Lung (tissue), 11 donors: ENCODE measurements at regions not wholly inside any gene's neighbourhood (a gene's known extent, or its start where the extent isn't known, plus 50 kb on each side); places are given as distances from the start of the nearest gene placed in this dataset.

Source experiments
- ATAC-seq: fragments of 200-7000 bp; cut with Tn5 transposase; one replicate; pipeline ENCODE4 v1.9.1; 2020; ENCODE audit warnings: moderate number of reproducible peaks; ENCODE audit not compliant: insufficient read depth, low FRiP score
- DNase-seq, 3 donors: peaks; one replicate each; pipeline ENCODE4 v3.0.0-alpha.2; 2013 to 2017
- H3K27ac ChIP-seq, 2 donors: one replicate each; pipeline ENCODE4 v1.5.1; 2013; ENCODE audit warnings: mild to moderate bottlenecking in 2 of 2, moderate library complexity in 2 of 2, control low read depth in 1 of 2, inconsistent platforms in 1 of 2, low read depth in 1 of 2, low read length in 1 of 2
- H3K27me3 ChIP-seq, 3 donors: one replicate each; pipeline ENCODE4 v1.5.1; 2013; ENCODE audit warnings: low read length in 2 of 3; ENCODE audit not compliant: control insufficient read depth in 3 of 3, insufficient read depth in 3 of 3
- H3K36me3 ChIP-seq, 4 donors: one replicate each; pipeline ENCODE4 v1.5.1; 2013; ENCODE audit warnings: low read length in 4 of 4, mild to moderate bottlenecking in 1 of 4, moderate library complexity in 1 of 4; ENCODE audit not compliant: control insufficient read depth in 4 of 4, insufficient read depth in 4 of 4
- H3K4me1 ChIP-seq, 5 donors: one replicate each; pipeline ENCODE4 v1.5.1; 2013; ENCODE audit warnings: low read length in 5 of 5, mild to moderate bottlenecking in 2 of 5, moderate library complexity in 1 of 5; ENCODE audit not compliant: control insufficient read depth in 5 of 5, insufficient read depth in 5 of 5
- H3K4me3 ChIP-seq: one replicate; pipeline ENCODE4 v1.5.1; 2013; ENCODE audit warnings: mild to moderate bottlenecking, control low read depth, moderate library complexity
- H3K9ac ChIP-seq, 2 donors: one replicate each; pipeline ENCODE4 v1.5.1; 2013; ENCODE audit warnings: low read length in 2 of 2, control low read depth in 1 of 2; ENCODE audit not compliant: insufficient read depth in 1 of 2
- H3K9me3 ChIP-seq, 4 donors: one replicate each; pipeline ENCODE4 v1.5.1; 2013; ENCODE audit warnings: low read length in 3 of 4, mild to moderate bottlenecking in 1 of 4, moderate library complexity in 1 of 4; ENCODE audit not compliant: control insufficient read depth in 4 of 4, insufficient read depth in 3 of 4
- WGBS, 2 donors: extraction: QIAGEN DNeasy Blood & Tissue Kit; methylation state at CpG; one replicate each; pipeline ENCODE4 v1.1.7; 2013; 5-methylcytosine and 5-hydroxymethylcytosine counted together
- TF ChIP-seq, protein P1 (sequence below): IDR thresholded peaks from 2 replicates; pipeline ENCODE4 v1.5.1; 2012; ENCODE audit warnings: mild to moderate bottlenecking; ENCODE audit errors: control extremely low read depth, extremely low read depth
- donor health status: control.
- donor health status: control.
- donor health status: Bipolar disorder and iron deficiency.
- donor health status: healthy.
- donor health status: DM: yes; HTN: yes; CAD: no.

DNA sequence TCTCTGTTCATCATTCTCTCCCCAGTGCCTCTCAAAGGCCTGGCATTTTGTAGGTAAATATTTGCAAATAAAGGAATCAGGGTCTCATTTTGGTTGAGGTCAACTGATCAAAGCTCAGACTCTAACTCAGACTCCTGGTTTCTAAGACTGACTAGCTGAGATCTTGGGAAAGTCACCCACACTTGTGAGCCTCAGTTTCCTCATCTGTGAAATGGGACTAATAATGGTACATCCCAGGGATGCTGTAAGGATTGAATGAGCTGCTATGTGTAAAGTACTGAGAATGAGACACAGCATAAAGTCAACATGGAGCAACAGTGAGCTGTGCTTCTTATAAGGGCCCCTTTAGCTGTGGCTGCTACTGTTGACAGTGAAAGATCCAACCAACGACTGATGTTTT is 70.6 kb upstream of the XYLT1 start:
- H3K4me1 ChIP-seq = no peaks in the 10 kb centered on the region
- H3K27me3 ChIP-seq = peaks cover 0 to 4% (median 0%) of the 10 kb centered on the region in 3 donors
- WGBS, 2 donors = 77 to 100% methylated on average over 1 of the region's 1 CpG
- no peaks in the 10 kb centered on the region for H3K36me3 ChIP-seq
- no peak for ATAC-seq
- DNase-seq = no peak
- H3K9me3 ChIP-seq = peaks cover 0 to 4% (median 0%) of the 10 kb centered on the region in 4 donors
- no peak overlapping the region for H3K9ac ChIP-seq
- H3K27ac ChIP-seq = no peak overlapping the region
- H3K4me3 ChIP-seq = no peak overlapping the region
- TF ChIP-seq, protein P1, sequence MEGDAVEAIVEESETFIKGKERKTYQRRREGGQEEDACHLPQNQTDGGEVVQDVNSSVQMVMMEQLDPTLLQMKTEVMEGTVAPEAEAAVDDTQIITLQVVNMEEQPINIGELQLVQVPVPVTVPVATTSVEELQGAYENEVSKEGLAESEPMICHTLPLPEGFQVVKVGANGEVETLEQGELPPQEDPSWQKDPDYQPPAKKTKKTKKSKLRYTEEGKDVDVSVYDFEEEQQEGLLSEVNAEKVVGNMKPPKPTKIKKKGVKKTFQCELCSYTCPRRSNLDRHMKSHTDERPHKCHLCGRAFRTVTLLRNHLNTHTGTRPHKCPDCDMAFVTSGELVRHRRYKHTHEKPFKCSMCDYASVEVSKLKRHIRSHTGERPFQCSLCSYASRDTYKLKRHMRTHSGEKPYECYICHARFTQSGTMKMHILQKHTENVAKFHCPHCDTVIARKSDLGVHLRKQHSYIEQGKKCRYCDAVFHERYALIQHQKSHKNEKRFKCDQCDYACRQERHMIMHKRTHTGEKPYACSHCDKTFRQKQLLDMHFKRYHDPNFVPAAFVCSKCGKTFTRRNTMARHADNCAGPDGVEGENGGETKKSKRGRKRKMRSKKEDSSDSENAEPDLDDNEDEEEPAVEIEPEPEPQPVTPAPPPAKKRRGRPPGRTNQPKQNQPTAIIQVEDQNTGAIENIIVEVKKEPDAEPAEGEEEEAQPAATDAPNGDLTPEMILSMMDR = no peak

DNA sequence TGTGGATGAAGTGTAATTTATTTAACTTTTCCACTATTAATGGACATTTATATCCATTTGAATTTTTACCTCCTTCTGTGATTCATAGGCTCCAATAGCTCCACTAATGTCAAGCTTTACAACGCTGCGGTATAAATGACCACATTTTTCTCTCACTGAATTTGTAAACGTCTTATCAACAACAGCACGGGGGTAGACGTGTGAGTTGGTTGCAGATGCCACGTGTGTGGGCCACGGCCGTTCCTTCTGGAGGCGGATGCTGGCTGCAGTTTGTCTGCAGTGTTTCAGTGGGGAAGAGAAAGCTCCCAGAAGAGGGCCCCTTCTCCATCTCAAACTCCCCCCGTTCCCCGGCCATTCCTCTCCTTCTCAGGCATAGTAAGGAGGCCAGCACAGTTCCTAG is 68.2 kb upstream of the XYLT1 start:
- peaks cover 0 to 4% (median 0%) of the 10 kb centered on the region in 3 donors for H3K27me3 ChIP-seq
- 72 to 87% methylated on average over 11 of the region's 11 CpGs for WGBS, 2 donors
- H3K36me3 ChIP-seq = no peaks in the 10 kb centered on the region
- TF ChIP-seq, protein P1 = no peak
- no peak overlapping the region for H3K27ac ChIP-seq
- no peak for ATAC-seq
- no peak overlapping the region for H3K9ac ChIP-seq
- H3K4me1 ChIP-seq = no peaks in the 10 kb centered on the region
- no peak overlapping the region for H3K4me3 ChIP-seq
- DNase-seq = no peak
- no peaks in the 10 kb centered on the region for H3K9me3 ChIP-seq

DNA sequence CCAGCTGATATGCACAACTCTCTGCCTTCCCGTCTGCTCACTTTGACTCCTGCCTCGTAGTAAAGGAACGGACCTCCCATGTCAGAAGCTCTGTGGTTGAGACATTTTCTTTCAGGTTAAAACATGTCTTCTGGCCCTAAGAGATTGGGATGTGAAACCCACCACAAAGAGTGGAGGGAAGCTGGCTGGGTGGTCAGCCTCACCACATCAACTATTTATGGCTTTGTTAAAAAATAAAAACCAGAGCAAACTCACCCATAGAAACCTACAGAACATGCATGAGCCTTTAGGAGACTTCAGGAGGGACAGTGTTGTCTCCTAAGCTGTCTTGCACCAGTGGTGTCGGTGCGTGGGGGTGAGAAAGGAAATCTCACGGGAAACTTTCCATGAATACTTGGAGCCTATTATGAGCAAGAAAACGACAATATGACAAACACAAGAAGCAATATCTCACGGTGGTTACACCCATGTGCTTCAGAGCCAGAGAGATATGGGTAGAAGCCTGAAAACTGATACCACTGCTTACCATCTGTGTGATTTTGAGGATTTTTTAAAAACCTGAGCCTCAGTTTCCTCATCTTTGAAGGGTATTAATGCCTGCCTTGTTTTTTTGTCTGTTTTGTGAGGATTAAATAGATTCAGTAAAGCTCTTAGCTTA is 61.7 kb upstream of the XYLT1 start:
- peaks cover 0 to 1% (median 0%) of the 10 kb centered on the region in 5 donors for H3K4me1 ChIP-seq
- H3K4me3 ChIP-seq = no peak overlapping the region
- WGBS, 2 donors = 71 to 77% methylated on average over 8 of the region's 8 CpGs
- DNase-seq = no peak
- H3K27me3 ChIP-seq = peaks cover 0 to 4% (median 0%) of the 10 kb centered on the region in 3 donors
- H3K27ac ChIP-seq = no peak overlapping the region
- TF ChIP-seq, protein P1 = no peak
- no peaks in the 10 kb centered on the region for H3K36me3 ChIP-seq
- ATAC-seq = no peak
- no peak overlapping the region for H3K9ac ChIP-seq
- H3K9me3 ChIP-seq = peaks cover 0 to 8% (median 0%) of the 10 kb centered on the region in 4 donors
